HepG2 (cell line): ENCODE measurements at regions not wholly inside any gene's neighbourhood (a gene's known extent, or its start where the extent isn't known, plus 50 kb on each side); places are given as distances from the start of the nearest gene placed in this dataset.

Experiments used
- ATAC-seq: fragments of 200-7000 bp; cut with Tn5 transposase; 3 replicates; pipeline ENCODE4 v1.9.1; 2020; ENCODE audit warnings: mild to moderate bottlenecking, moderate library complexity
- BruUV-seq: library from RNA; stranded (reverse); fragments of 400-500 nt; replicated peaks from 2 replicates; lab custom pipeline; 2021; lab: Mats Ljungman, UMichigan
- CTCF ChIA-PET: fragments of 300-600 bp; formaldehyde crosslinking; extraction: SDS; loops from one replicate; lab custom pipeline; 2021; ENCODE audit warnings: low total read pairs, inconsistent platforms, low intra/inter-chr PET ratio; lab: Yijun Ruan, JAX
- POLR2A ChIA-PET: fragments of 350-600 bp; sonication (Branson Sonifier 250); formaldehyde crosslinking; loops from one replicate; lab custom pipeline; 2020; ENCODE audit warnings: antibody characterized with exemption, inconsistent platforms; lab: Yijun Ruan, JAX
- DNase-seq: peaks from one replicate; pipeline ENCODE4 v3.0.0-alpha.2; 2015; ENCODE audit warnings: low spot score
- FAIRE-seq: peaks from 3 replicates; lab custom pipeline; 2011; peaks lifted over from hg19 to GRCh38; lab: Jason Lieb, UNC
- H2AFZ ChIP-seq: one replicate; pipeline ENCODE4 v1.6.1; 2011; ENCODE audit warnings: low read length, inconsistent platforms
- H3K27ac ChIP-seq: fragments of 300-600 bp; 3 replicates; pipeline ENCODE4 v1.8.0; 2011; ENCODE audit warnings: mixed run types, mild to moderate bottlenecking, mixed read lengths, low read length, inconsistent platforms; ENCODE audit not compliant: insufficient read depth; ENCODE audit errors: extremely low read length
- H3K27me3 ChIP-seq, 2 experiments: fragments of 200-600 bp in 1 of 2; 2 replicates in 1 of 2; 3 replicates in 1 of 2; pipeline versions ENCODE4 v1.6.0 to v1.8.0; 2011; ENCODE audit warnings: low read length in 2 of 2, mild to moderate bottlenecking in 2 of 2, moderate library complexity in 2 of 2, inconsistent platforms in 1 of 2; ENCODE audit not compliant: insufficient read depth in 2 of 2, control insufficient read depth in 1 of 2
- H3K36me3 ChIP-seq, 2 experiments: fragments of 200-600 bp in 1 of 2; replicated peaks in 1 of 2; 2 replicates in 1 of 2; 3 replicates in 1 of 2; pipeline versions ENCODE4 v1.5.1 to v1.8.0; 2011; ENCODE audit warnings: low read length in 2 of 2, inconsistent platforms in 1 of 2; ENCODE audit not compliant: insufficient read depth in 2 of 2, control insufficient read depth in 1 of 2
- H3K4me1 ChIP-seq: 2 replicates; pipeline ENCODE4 v1.5.1; 2012; ENCODE audit warnings: low read length, inconsistent platforms; ENCODE audit not compliant: insufficient read depth
- H3K4me2 ChIP-seq: 2 replicates; pipeline ENCODE4 v1.6.0; 2011; ENCODE audit warnings: low read depth, low read length, inconsistent platforms
- H3K4me3 ChIP-seq, 3 experiments: fragments of 200-600 bp in 1 of 3; sonication (generic), shearing (Covaris generic) in 1 of 3; replicated peaks in 1 of 3; 2 replicates each; pipeline ENCODE4 v1.5.1; 2011 to 2016; ENCODE audit warnings: low read length in 3 of 3, inconsistent platforms in 2 of 3, low read depth in 2 of 3, mild to moderate bottlenecking in 2 of 3, control low read depth in 1 of 3, mixed read lengths in 1 of 3; ENCODE audit not compliant: insufficient read depth in 1 of 3
- H3K79me2 ChIP-seq: one replicate; pipeline ENCODE4 v1.6.1; 2011; ENCODE audit warnings: low read length, inconsistent platforms; ENCODE audit not compliant: insufficient read depth
- H3K9ac ChIP-seq: 2 replicates; pipeline ENCODE4 v1.6.0; 2011; ENCODE audit warnings: mild to moderate bottlenecking, low read depth, low read length, inconsistent platforms; ENCODE audit not compliant: insufficient read depth
- H3K9me3 ChIP-seq: 2 replicates; pipeline ENCODE4 v1.5.1; 2012; ENCODE audit warnings: mild to moderate bottlenecking, low read length
- H4K20me1 ChIP-seq: 2 replicates; pipeline ENCODE4 v1.6.0; 2011; ENCODE audit warnings: inconsistent platforms, mild to moderate bottlenecking, low read length, moderate library complexity; ENCODE audit not compliant: insufficient read depth
- ARNT ChIP-seq: fragments of 450-650 bp; IDR thresholded peaks from 2 replicates; pipeline ENCODE4 v1.6.1; 2017
- BORCS8-MEF2B ChIP-seq: sonication (generic); formaldehyde crosslinking; IDR thresholded peaks from 2 replicates; pipeline ENCODE4 v1.8.0; 2022; ENCODE audit warnings: mild to moderate bottlenecking, missing genetic modification reagents
- CENPT ChIP-seq: sonication (generic); formaldehyde crosslinking; IDR thresholded peaks from 2 replicates; pipeline ENCODE4 v1.8.0; 2022; ENCODE audit warnings: low read depth, mild to moderate bottlenecking, moderate library complexity, missing genetic modification reagents
- EEA1 ChIP-seq: sonication (generic); formaldehyde crosslinking; IDR thresholded peaks from 2 replicates; pipeline ENCODE4 v1.5.1; 2020; ENCODE audit warnings: mild to moderate bottlenecking, missing genetic modification reagents, borderline replicate concordance
- JUN ChIP-seq: sonication (generic); formaldehyde crosslinking; IDR thresholded peaks from 2 replicates; pipeline ENCODE4 v1.4.0; 2020; ENCODE audit warnings: mild to moderate bottlenecking, missing genetic modification reagents
- MEIS2 ChIP-seq: sonication (generic); formaldehyde crosslinking; IDR thresholded peaks from 2 replicates; pipeline ENCODE4 v1.9.0; 2021; ENCODE audit warnings: mild to moderate bottlenecking, missing genetic modification reagents
- RAD51 ChIP-seq: fragments of 450-650 bp; IDR thresholded peaks from 2 replicates; pipeline ENCODE4 v1.6.1; 2016; ENCODE audit warnings: borderline replicate concordance
- RBAK ChIP-seq: sonication (generic); formaldehyde crosslinking; IDR thresholded peaks from 2 replicates; pipeline ENCODE4 v1.5.1; 2020; ENCODE audit warnings: mild to moderate bottlenecking, missing genetic modification reagents
- RFXAP ChIP-seq: sonication (generic); formaldehyde crosslinking; IDR thresholded peaks from 2 replicates; pipeline ENCODE4 v1.4.0; 2020; ENCODE audit warnings: missing genetic modification reagents, borderline replicate concordance
- SMARCE1 ChIP-seq: fragments of 450-650 bp; IDR thresholded peaks from 2 replicates; pipeline ENCODE4 v1.6.1; 2017; ENCODE audit warnings: borderline replicate concordance
- YEATS4 ChIP-seq: sonication (generic); formaldehyde crosslinking; IDR thresholded peaks from 2 replicates; pipeline ENCODE4 v1.4.0; 2020; ENCODE audit warnings: missing genetic modification reagents, borderline replicate concordance
- ZC3H4 ChIP-seq: sonication (generic); formaldehyde crosslinking; IDR thresholded peaks from 2 replicates; pipeline ENCODE4 v1.4.0; 2020; ENCODE audit warnings: missing genetic modification reagents, borderline replicate concordance
- ZEB1 ChIP-seq: IDR thresholded peaks from 2 replicates; pipeline ENCODE4 v1.6.1; 2012; ENCODE audit warnings: mild to moderate bottlenecking, low read depth, inconsistent platforms; ENCODE audit not compliant: insufficient replicate concordance
- ZNF260 ChIP-seq: sonication (generic); formaldehyde crosslinking; IDR thresholded peaks from 2 replicates; pipeline ENCODE4 v1.4.0; 2020; ENCODE audit warnings: missing genetic modification reagents, low read depth, mild to moderate bottlenecking, borderline replicate concordance
- ZNF772 ChIP-seq: sonication (generic); formaldehyde crosslinking; IDR thresholded peaks from 2 replicates; pipeline ENCODE4 v1.5.0; 2020; ENCODE audit warnings: mild to moderate bottlenecking, missing genetic modification reagents
- ZNF781 ChIP-seq: sonication (generic); formaldehyde crosslinking; IDR thresholded peaks from 2 replicates; pipeline ENCODE4 v1.5.1; 2020; ENCODE audit warnings: borderline replicate concordance, mild to moderate bottlenecking, missing genetic modification reagents; ENCODE audit errors: not compliant biosample characterization
- WGBS: methylation state at CpG from one replicate; pipeline ENCODE4 v1.1.6; 2017; ENCODE audit warnings: low lambda C conversion rate; 5-methylcytosine and 5-hydroxymethylcytosine counted together
- in situ Hi-C: cut with HindIII; loops from 2 replicates; pipeline ENCODE4 v1.10.0; 2017; ENCODE audit warnings: low pct_unique_long_range_greater_than_20kb; ENCODE audit not compliant: extremely low pct_ligation_motif_present
- intact Hi-C: fragments of 100-400 bp; cut with micrococcal nuclease; formaldehyde crosslinking; loops from one replicate; pipeline ENCODE4 v1.10.0; 2022; ENCODE audit not compliant: unreplicated experiment
- TF ChIP-seq, protein P1 (sequence below): sonication (generic); formaldehyde crosslinking; conservative IDR thresholded peaks from 2 replicates; pipeline ENCODE4 v1.4.0; 2020; ENCODE audit warnings: missing genetic modification reagents
- TF ChIP-seq, protein P2 (sequence below): sonication (generic); formaldehyde crosslinking; IDR thresholded peaks from 2 replicates; pipeline ENCODE4 v1.4.0; 2020; ENCODE audit warnings: missing genetic modification reagents
- TF ChIP-seq, protein P3 (sequence below): sonication (generic); formaldehyde crosslinking; IDR thresholded peaks from 2 replicates; pipeline ENCODE4 v1.8.1; 2023; ENCODE audit warnings: mild to moderate bottlenecking, moderate library complexity, missing genetic modification reagents
- TF ChIP-seq, protein P4 (sequence below): sonication (generic); formaldehyde crosslinking; IDR thresholded peaks from 2 replicates; pipeline ENCODE4 v1.4.0; 2020; ENCODE audit warnings: missing genetic modification reagents, mild to moderate bottlenecking, borderline replicate concordance

DNA sequence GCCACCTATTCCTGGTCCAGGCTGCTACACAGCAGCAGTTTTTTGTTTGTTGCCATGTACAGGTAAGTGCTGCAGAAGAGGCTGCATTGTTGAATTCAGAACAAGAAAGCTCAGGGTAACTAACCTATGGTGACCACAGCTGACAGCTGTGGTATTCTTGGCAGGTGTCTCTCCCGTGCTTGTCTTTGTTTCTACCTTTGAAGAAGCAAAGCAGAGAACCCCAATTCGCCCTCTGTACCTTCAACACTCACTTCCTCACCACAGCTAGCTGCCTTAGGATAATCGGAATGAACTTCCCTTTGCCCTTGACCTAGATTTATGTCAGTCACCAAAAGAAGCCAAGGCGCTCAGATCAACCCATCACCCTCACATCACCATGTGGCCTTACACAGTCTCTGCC is 1703.3 kb upstream of the SLC10A2 start:
- POLR2A ChIA-PET = no interaction called here
- Histone ChIP-seq H4K20me1 (no peaks in the 10 kb centered on the region), H3K79me2 (no peaks in the 10 kb centered on the region), H3K4me2 (no peak overlapping the region), H3K27me3 (no peaks in the 10 kb centered on the region), H3K9ac (no peak overlapping the region), H3K9me3 (peaks cover 27% of the 10 kb centered on the region), H3K36me3 (no peaks in the 10 kb centered on the region), H3K4me3 (no peak overlapping the region), H3K4me1 (no peaks in the 10 kb centered on the region), H2AFZ (no peak overlapping the region), H3K27ac (no peak overlapping the region)
- ATAC-seq (no peak), FAIRE-seq (no peak), DNase-seq (no peak)
- TF ChIP-seq CENPT (CRISPR knock-in tag) (no peak), RAD51 (no peak), RBAK (CRISPR knock-in tag) (no peak), EEA1 (CRISPR knock-in tag) (no peak), ZNF772 (CRISPR knock-in tag) (no peak), ZC3H4 (no peak), RFXAP (CRISPR knock-in tag) (no peak), BORCS8-MEF2B (CRISPR knock-in tag) (no peak), YEATS4 (CRISPR knock-in tag) (no peak), MEIS2 (CRISPR knock-in tag) (no peak), JUN (CRISPR knock-in tag) (no peak), ZEB1 (no peak), ZNF260 (CRISPR knock-in tag) (no peak), SMARCE1 (no peak), ARNT (no peak), ZNF781 (CRISPR knock-in tag) (no peak)
- TF ChIP-seq, protein P1, sequence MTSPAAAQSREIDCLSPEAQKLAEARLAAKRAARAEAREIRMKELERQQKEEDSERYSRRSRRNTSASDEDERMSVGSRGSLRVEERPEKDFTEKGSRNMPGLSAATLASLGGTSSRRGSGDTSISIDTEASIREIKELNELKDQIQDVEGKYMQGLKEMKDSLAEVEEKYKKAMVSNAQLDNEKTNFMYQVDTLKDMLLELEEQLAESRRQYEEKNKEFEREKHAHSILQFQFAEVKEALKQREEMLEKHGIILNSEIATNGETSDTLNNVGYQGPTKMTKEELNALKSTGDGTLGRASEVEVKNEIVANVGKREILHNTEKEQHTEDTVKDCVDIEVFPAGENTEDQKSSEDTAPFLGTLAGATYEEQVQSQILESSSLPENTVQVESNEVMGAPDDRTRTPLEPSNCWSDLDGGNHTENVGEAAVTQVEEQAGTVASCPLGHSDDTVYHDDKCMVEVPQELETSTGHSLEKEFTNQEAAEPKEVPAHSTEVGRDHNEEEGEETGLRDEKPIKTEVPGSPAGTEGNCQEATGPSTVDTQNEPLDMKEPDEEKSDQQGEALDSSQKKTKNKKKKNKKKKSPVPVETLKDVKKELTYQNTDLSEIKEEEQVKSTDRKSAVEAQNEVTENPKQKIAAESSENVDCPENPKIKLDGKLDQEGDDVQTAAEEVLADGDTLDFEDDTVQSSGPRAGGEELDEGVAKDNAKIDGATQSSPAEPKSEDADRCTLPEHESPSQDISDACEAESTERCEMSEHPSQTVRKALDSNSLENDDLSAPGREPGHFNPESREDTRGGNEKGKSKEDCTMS (CRISPR knock-in tag) = no peak
- TF ChIP-seq, protein P2, sequence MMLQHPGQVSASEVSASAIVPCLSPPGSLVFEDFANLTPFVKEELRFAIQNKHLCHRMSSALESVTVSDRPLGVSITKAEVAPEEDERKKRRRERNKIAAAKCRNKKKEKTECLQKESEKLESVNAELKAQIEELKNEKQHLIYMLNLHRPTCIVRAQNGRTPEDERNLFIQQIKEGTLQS = no peak
- TF ChIP-seq, protein P3, sequence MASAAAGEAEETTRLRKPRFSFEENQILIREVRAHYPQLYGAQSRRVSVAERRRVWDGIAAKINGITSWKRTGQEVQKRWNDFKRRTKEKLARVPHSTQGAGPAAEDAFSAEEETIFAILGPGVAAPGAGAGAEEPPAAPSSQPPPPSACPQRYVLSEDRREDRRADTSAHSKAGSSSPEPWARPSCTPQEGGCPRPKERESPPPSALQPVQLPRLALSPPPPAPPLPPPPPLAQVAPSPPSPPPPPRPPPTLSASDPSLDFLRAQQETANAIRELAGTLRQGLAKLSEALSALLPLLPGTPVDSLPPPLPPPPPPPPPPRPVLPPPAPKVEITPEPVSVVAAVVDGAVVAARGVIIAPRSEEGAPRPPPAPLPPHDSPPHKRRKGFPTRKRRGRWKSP (CRISPR knock-in tag) = no peak
- TF ChIP-seq, protein P4, sequence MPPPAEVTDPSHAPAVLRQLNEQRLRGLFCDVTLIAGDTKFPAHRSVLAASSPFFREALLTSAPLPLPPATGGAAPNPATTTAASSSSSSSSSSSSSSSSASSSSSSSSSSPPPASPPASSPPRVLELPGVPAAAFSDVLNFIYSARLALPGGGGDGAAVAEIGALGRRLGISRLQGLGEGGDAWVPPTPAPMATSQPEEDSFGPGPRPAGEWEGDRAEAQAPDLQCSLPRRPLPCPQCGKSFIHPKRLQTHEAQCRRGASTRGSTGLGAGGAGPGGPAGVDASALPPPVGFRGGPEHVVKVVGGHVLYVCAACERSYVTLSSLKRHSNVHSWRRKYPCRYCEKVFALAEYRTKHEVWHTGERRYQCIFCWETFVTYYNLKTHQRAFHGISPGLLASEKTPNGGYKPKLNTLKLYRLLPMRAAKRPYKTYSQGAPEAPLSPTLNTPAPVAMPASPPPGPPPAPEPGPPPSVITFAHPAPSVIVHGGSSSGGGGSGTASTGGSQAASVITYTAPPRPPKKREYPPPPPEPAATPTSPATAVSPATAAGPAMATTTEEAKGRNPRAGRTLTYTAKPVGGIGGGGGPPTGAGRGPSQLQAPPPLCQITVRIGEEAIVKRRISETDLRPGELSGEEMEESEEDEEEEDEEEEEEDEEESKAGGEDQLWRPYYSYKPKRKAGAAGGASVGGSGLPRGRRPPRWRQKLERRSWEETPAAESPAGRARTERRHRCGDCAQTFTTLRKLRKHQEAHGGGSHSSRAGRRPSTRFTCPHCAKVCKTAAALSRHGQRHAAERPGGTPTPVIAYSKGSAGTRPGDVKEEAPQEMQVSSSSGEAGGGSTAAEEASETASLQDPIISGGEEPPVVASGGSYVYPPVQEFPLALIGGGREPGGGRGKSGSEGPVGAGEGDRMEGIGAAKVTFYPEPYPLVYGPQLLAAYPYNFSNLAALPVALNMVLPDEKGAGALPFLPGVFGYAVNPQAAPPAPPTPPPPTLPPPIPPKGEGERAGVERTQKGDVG (CRISPR knock-in tag) = no peak
- CTCF ChIA-PET = no interaction called here
- 2% methylated on average over 4 of the region's 4 CpGs for WGBS
- in situ Hi-C loops = no loop called here
- no TSS peak for BruUV-seq
- intact Hi-C loops = no loop called here
